ENCODE measurements at regions not wholly inside any gene's neighbourhood (a gene's known extent, or its start where the extent isn't known, plus 50 kb on each side); places are given as distances from the start of the nearest gene placed in this dataset.

DNA sequence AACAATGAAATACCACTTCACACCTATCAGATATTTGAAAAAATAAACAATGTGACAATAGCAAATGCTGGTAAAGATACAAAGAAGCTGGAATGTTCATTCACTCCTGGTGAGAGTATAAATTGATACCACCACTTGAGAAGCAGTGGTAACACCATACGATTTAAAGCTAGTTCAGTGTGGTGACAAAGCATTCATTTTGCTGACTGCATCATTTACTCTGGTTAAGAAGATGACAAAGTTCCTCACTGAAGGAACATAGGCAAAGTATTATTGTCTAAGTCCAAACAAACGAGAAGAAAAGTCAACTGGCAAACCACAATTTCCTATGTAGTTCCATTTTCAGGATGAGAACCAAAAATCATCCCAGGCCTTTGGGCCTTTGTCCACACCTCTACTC, 102.5 kb downstream of the GEMIN8 start:
- intact Hi-C loops (cut with micrococcal nuclease; ENCODE audit: unreplicated experiment) = no loop called here
- no peak for DNase-seq (ENCODE audit: low spot score)
- CTCF ChIA-PET (ENCODE audit: unreplicated experiment) = no interaction called here
- no peaks in the 10 kb centered on the region for H4K20me1 ChIP-seq (ENCODE audit: insufficient read depth, low read length)
- no peaks in the 10 kb centered on the region for H3K9me2 ChIP-seq (ENCODE audit: insufficient read depth, low read length)
- H3K79me2 ChIP-seq (ENCODE audit: insufficient read depth, low read depth, low read length) = no peaks in the 10 kb centered on the region
- H3K4me1 ChIP-seq (ENCODE audit: insufficient read depth, low read length, poor library complexity, severe bottlenecking) = no peaks in the 10 kb centered on the region
- no peak overlapping the region for H3K27ac ChIP-seq (ENCODE audit: low read depth, low read length, poor library complexity, severe bottlenecking)
- no peak overlapping the region for H3K4me3 ChIP-seq (ENCODE audit: low read depth, low read length, poor library complexity, severe bottlenecking)
- POLR2A ChIA-PET = interaction anchor here (0.7 kb wide), 1 partner anchor 111 kb away, joined by 3 read pairs; no protein-coding TSS in a partner anchor
- no peak overlapping the region for H2AFZ ChIP-seq (ENCODE audit: low read length)
- BruUV-seq (replicated peaks) = no TSS peak
- no peaks in the 10 kb centered on the region for H3K9me3 ChIP-seq (ENCODE audit: low read length)
- TF ChIP-seq, protein P1, sequence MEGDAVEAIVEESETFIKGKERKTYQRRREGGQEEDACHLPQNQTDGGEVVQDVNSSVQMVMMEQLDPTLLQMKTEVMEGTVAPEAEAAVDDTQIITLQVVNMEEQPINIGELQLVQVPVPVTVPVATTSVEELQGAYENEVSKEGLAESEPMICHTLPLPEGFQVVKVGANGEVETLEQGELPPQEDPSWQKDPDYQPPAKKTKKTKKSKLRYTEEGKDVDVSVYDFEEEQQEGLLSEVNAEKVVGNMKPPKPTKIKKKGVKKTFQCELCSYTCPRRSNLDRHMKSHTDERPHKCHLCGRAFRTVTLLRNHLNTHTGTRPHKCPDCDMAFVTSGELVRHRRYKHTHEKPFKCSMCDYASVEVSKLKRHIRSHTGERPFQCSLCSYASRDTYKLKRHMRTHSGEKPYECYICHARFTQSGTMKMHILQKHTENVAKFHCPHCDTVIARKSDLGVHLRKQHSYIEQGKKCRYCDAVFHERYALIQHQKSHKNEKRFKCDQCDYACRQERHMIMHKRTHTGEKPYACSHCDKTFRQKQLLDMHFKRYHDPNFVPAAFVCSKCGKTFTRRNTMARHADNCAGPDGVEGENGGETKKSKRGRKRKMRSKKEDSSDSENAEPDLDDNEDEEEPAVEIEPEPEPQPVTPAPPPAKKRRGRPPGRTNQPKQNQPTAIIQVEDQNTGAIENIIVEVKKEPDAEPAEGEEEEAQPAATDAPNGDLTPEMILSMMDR (conservative IDR thresholded peaks at IDR 0.05; ENCODE audit: low read length) = no peak
- no peak for TF ChIP-seq EZH2phosphoT487 (IDR thresholded peaks at IDR 0.05; ENCODE audit: borderline replicate concordance, low read depth, low read length)
- no peaks in the 10 kb centered on the region for H3K36me3 ChIP-seq (ENCODE audit: insufficient read depth, low read length)
- H3K4me2 ChIP-seq (ENCODE audit: low read length) = no peak overlapping the region

DNA sequence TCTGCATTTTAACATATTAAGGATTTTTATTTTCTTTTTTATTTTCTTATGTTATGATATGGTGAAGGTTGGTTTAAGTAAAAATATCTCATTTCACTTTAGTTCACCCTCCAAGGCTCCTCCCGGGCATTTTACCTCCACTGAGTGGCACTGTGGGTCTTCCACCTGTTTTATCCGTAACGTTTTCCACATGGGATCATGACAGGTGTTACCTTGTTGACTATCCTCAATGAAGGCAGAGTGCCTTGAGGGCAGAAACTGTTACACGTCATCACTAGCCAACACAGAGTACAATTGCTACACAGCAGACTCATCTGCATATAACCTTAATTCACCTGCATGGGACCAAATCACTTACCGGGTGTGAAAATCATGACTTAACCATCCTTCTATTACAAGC, 105.8 kb downstream of the GEMIN8 start:
- intact Hi-C loops (cut with micrococcal nuclease; ENCODE audit: unreplicated experiment) = no loop called here
- TF ChIP-seq, protein P1 (conservative IDR thresholded peaks at IDR 0.05; ENCODE audit: low read length) = no peak
- TF ChIP-seq EZH2phosphoT487 (IDR thresholded peaks at IDR 0.05; ENCODE audit: borderline replicate concordance, low read depth, low read length) = no peak
- Histone ChIP-seq H3K4me1 (ENCODE audit: insufficient read depth, low read length, poor library complexity, severe bottlenecking) (no peaks in the 10 kb centered on the region), H3K36me3 (ENCODE audit: insufficient read depth, low read length) (no peaks in the 10 kb centered on the region), H3K4me3 (ENCODE audit: low read depth, low read length, poor library complexity, severe bottlenecking) (no peak overlapping the region), H3K79me2 (ENCODE audit: insufficient read depth, low read depth, low read length) (no peaks in the 10 kb centered on the region), H3K9me2 (ENCODE audit: insufficient read depth, low read length) (no peaks in the 10 kb centered on the region), H3K27ac (ENCODE audit: low read depth, low read length, poor library complexity, severe bottlenecking) (no peak overlapping the region), H3K9me3 (ENCODE audit: low read length) (no peaks in the 10 kb centered on the region), H2AFZ (ENCODE audit: low read length) (no peak overlapping the region), H3K4me2 (ENCODE audit: low read length) (no peak overlapping the region), H4K20me1 (ENCODE audit: insufficient read depth, low read length) (no peaks in the 10 kb centered on the region)
- ChIA-PET POLR2A (no interaction called here), CTCF (ENCODE audit: unreplicated experiment) (no interaction called here)
- DNase-seq (ENCODE audit: low spot score) = no peak
- BruUV-seq (replicated peaks) = no TSS peak

DNA sequence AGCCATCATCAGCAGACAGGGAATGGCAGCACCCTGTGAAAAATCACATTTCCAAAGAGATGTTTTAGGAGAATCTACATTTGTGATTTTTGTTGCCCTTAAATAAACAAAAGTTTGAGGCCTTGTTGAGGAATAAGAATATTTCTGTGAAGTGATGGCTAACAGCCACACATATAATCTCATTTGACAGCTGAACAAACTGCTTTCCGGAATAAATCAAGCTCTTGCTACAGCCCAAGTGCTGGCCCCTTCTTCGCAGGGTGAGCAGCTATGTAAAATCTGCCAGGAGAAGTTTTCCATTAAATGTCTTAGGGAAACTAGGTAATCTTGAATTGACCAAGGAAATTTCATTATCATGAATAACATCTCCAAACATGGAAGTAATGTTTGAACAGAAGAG, 106.4 kb upstream of the GPM6B start:
- no peaks in the 10 kb centered on the region for H3K9me3 ChIP-seq (ENCODE audit: low read length)
- intact Hi-C loops (cut with micrococcal nuclease; ENCODE audit: unreplicated experiment) = no loop called here
- ChIA-PET CTCF (ENCODE audit: unreplicated experiment) (no interaction called here), POLR2A (no interaction called here)
- TF ChIP-seq, protein P1 (conservative IDR thresholded peaks at IDR 0.05; ENCODE audit: low read length) = no peak
- TF ChIP-seq EZH2phosphoT487 (IDR thresholded peaks at IDR 0.05; ENCODE audit: borderline replicate concordance, low read depth, low read length) = no peak
- H3K4me1 ChIP-seq (ENCODE audit: insufficient read depth, low read length, poor library complexity, severe bottlenecking) = no peaks in the 10 kb centered on the region
- no peaks in the 10 kb centered on the region for H3K9me2 ChIP-seq (ENCODE audit: insufficient read depth, low read length)
- no peak overlapping the region for H3K27ac ChIP-seq (ENCODE audit: low read depth, low read length, poor library complexity, severe bottlenecking)
- H3K4me2 ChIP-seq (ENCODE audit: low read length) = no peak overlapping the region
- H3K4me3 ChIP-seq (ENCODE audit: low read depth, low read length, poor library complexity, severe bottlenecking) = no peak overlapping the region
- no TSS peak for BruUV-seq (replicated peaks)
- H3K79me2 ChIP-seq (ENCODE audit: insufficient read depth, low read depth, low read length) = no peaks in the 10 kb centered on the region
- no peak for DNase-seq (ENCODE audit: low spot score)
- H3K36me3 ChIP-seq (ENCODE audit: insufficient read depth, low read length) = no peaks in the 10 kb centered on the region
- no peak overlapping the region for H2AFZ ChIP-seq (ENCODE audit: low read length)
- no peaks in the 10 kb centered on the region for H4K20me1 ChIP-seq (ENCODE audit: insufficient read depth, low read length)

All from OCI-LY7 (cell line).